ENCODE measurements at regions not wholly inside any gene's neighbourhood (a gene's known extent, or its start where the extent isn't known, plus 50 kb on each side); places are given as distances from the start of the nearest gene placed in this dataset.

- no peaks in the 10 kb centered on the region for H3K4me1 ChIP-seq (ENCODE audit: control insufficient read depth, extremely low read depth, insufficient read depth, low read length)
- DNase-seq (ENCODE audit: low read depth, low spot score) (no peak), FAIRE-seq (no peak)
- H3K27me3 ChIP-seq (ENCODE audit: control insufficient read depth in 2 of 2, insufficient read depth in 2 of 2, low read length in 2 of 2), result no peaks in the 10 kb centered on the region
- no peak overlapping the region for H3K4me2 ChIP-seq (ENCODE audit: insufficient read depth, low read length)
- ChIA-PET CTCF (no interaction called here), POLR2A (no interaction called here)
- intact Hi-C loops (cut with micrococcal nuclease) (no loop called here), dilution Hi-C loops (cut with MboI; ENCODE audit: extremely low pct_ligation_motif_present, low sequenced_read_pairs) (no loop called here)
- no peaks in the 10 kb centered on the region for H3K9me1 ChIP-seq (replicated peaks; ENCODE audit: control insufficient read depth, extremely low read depth, insufficient read depth, low read length)
- TF ChIP-seq MYC (IDR thresholded peaks at IDR 0.05; ENCODE audit: low read depth, low read length) (no peak), GATA2 (IDR thresholded peaks at IDR 0.05; ENCODE audit: insufficient read depth, insufficient read length, low read depth, low read length) (no peak), EZH2 (IDR thresholded peaks at IDR 0.05; ENCODE audit: borderline replicate concordance, low read depth, low read length, severe bottlenecking) (no peak), MAX (IDR thresholded peaks at IDR 0.05; ENCODE audit: insufficient read depth, insufficient read length) (no peak), CTCF (IDR thresholded peaks at IDR 0.05; ENCODE audit: extremely low read depth in 1 of 2, insufficient read depth in 1 of 2, low read depth in 1 of 2, low read length in 2 of 2) (no peak), FOS (IDR thresholded peaks at IDR 0.05; ENCODE audit: borderline replicate concordance, insufficient read depth, low read length) (no peak), POLR2A (IDR thresholded peaks at IDR 0.05; ENCODE audit: low read depth, low read length) (no peak), POLR2AphosphoS5 (IDR thresholded peaks at IDR 0.05; ENCODE audit: insufficient read depth, low read depth, low read length) (no peak), JUN (IDR thresholded peaks at IDR 0.05; ENCODE audit: borderline replicate concordance, insufficient read depth, insufficient read length, low read depth) (no peak)
- no TSS peak for BruUV-seq (replicated peaks)
- no peaks in the 10 kb centered on the region for H3K36me3 ChIP-seq (ENCODE audit: control insufficient read depth in 2 of 2, extremely low read depth in 1 of 2, insufficient read depth in 2 of 2, low read length in 2 of 2)
- H3K9ac ChIP-seq (replicated peaks; ENCODE audit: extremely low read depth, insufficient read depth, low read length), result no peak overlapping the region
- no peaks in the 10 kb centered on the region for H3K9me3 ChIP-seq (replicated peaks; ENCODE audit: control insufficient read depth, insufficient read depth, low read length)
- no peak overlapping the region for H3K4me3 ChIP-seq (replicated peaks in 1 of 3; ENCODE audit: insufficient read depth in 1 of 3, low read depth in 1 of 3, low read length in 3 of 3)
- H2AFZ ChIP-seq (ENCODE audit: low read depth, low read length), result no peak overlapping the region
- H3K27ac ChIP-seq (ENCODE audit: insufficient read depth, low read depth, low read length), result no peak overlapping the region
- H3K79me2 ChIP-seq (ENCODE audit: control insufficient read depth, insufficient read depth, low read length), result no peaks in the 10 kb centered on the region
- no peaks in the 10 kb centered on the region for H4K20me1 ChIP-seq (replicated peaks; ENCODE audit: control insufficient read depth, extremely low read depth, insufficient read depth, low read length)
These were observed 338.9 kb upstream of the PRMT6 start for GRCh38 chr1:106717591-106717990.

All from endothelial cell of umbilical vein (primary cell).